NT2/D1 (cell line): ENCODE measurements at regions not wholly inside any gene's neighbourhood (a gene's known extent, or its start where the extent isn't known, plus 50 kb on each side); places are given as distances from the start of the nearest gene placed in this dataset.

Experiments
- DNase-seq: peaks from one replicate; pipeline ENCODE4 v3.0.0-alpha.2; 2011; ENCODE audit warnings: low read depth, low spot score
- H3K27me3 ChIP-seq: 2 replicates; pipeline ENCODE4 v1.6.0; 2011; ENCODE audit warnings: mild to moderate bottlenecking; ENCODE audit not compliant: insufficient read length, insufficient read depth
- H3K36me3 ChIP-seq: 2 replicates; pipeline ENCODE4 v1.6.1; 2011; ENCODE audit warnings: mild to moderate bottlenecking, low read length, mixed read lengths; ENCODE audit not compliant: insufficient read depth, insufficient read length
- H3K4me1 ChIP-seq: 2 replicates; pipeline ENCODE4 v1.5.1; 2011; ENCODE audit not compliant: insufficient read depth, insufficient read length
- H3K4me3 ChIP-seq: 2 replicates; pipeline ENCODE4 v1.5.1; 2011; ENCODE audit warnings: low read depth; ENCODE audit not compliant: insufficient read length
- H3K9ac ChIP-seq: 2 replicates; pipeline ENCODE4 v1.6.0; 2011; ENCODE audit warnings: low read depth; ENCODE audit not compliant: insufficient read length
- H3K9me3 ChIP-seq: 2 replicates; pipeline ENCODE4 v1.5.1; 2011; ENCODE audit warnings: mild to moderate bottlenecking, low read length; ENCODE audit not compliant: insufficient read depth
- SUZ12 ChIP-seq: IDR thresholded peaks from 2 replicates; pipeline ENCODE4 v1.6.1; 2011; ENCODE audit not compliant: insufficient read length, insufficient read depth; ENCODE audit errors: extremely low read depth
- YY1 ChIP-seq: IDR thresholded peaks from 2 replicates; pipeline ENCODE4 v1.6.1; 2011; ENCODE audit not compliant: insufficient read length, insufficient read depth
- ZNF274 ChIP-seq: IDR thresholded peaks from 2 replicates; pipeline ENCODE4 v1.6.1; 2011; ENCODE audit warnings: mild to moderate bottlenecking, low read depth, low read length

DNA sequence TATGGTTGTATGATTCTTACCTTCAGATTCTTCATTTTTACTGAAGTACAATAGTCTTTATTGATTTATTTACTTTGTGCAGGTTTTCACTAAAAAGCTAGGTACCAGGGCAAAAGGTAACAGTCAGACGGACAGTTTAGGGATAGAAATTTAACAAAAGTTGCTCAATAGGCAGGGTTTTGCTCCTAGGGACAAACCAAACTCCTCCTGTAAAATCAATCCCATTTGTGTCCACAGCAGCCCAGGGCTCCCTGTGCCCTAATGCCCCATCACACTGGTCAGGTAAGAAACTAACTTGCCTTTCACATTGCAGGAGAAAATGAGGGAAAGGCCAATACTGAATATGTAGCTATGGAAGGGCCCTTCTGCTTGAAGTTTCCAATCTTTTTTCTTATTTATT lies 410.9 kb downstream of the EPHA4 start:
- H3K4me3 ChIP-seq: no peak overlapping the region
- no peak for DNase-seq
- no peak for TF ChIP-seq YY1
- TF ChIP-seq SUZ12: no peak
- no peak for TF ChIP-seq ZNF274

GRCh38 chr2:221166292-221166691 lies 405.8 kb downstream of the EPHA4 start:
- H3K4me3 ChIP-seq: no peak overlapping the region
- no peaks in the 10 kb centered on the region for H3K36me3 ChIP-seq
- H3K9ac ChIP-seq: no peak overlapping the region
- TF ChIP-seq ZNF274 (no peak), YY1 (no peak), SUZ12 (no peak)
- H3K4me1 ChIP-seq: no peaks in the 10 kb centered on the region
- DNase-seq: no peak
- no peaks in the 10 kb centered on the region for H3K27me3 ChIP-seq
- H3K9me3 ChIP-seq: no peaks in the 10 kb centered on the region

More for the DNA sequence above, 410.9 kb downstream of the EPHA4 start:
- Histone ChIP-seq H3K27me3 (no peaks in the 10 kb centered on the region), H3K9me3 (no peaks in the 10 kb centered on the region), H3K36me3 (no peaks in the 10 kb centered on the region), H3K9ac (no peak overlapping the region), H3K4me1 (no peaks in the 10 kb centered on the region)

DNA sequence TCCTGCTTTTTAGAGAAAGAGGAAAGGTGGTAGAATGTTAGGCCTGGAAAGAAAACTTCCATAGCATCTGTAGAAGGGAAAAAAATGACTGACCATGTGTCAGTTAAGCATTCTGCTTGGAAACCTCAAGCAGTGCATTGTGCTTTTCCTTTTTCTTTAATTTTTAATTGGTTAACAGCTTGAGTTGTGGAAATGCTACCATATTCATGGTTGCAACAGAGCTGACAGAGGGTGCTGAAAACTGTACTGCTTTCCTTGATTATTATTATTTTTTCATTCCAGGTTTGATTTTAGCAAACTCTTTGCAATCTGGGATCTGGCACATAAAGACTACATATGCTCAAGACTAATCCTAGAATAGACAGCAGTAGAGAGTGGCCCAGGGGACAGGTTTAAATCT lies 404.5 kb downstream of the EPHA4 start:
- no peak for TF ChIP-seq YY1
- TF ChIP-seq ZNF274: no peak
- no peak for TF ChIP-seq SUZ12

DNA sequence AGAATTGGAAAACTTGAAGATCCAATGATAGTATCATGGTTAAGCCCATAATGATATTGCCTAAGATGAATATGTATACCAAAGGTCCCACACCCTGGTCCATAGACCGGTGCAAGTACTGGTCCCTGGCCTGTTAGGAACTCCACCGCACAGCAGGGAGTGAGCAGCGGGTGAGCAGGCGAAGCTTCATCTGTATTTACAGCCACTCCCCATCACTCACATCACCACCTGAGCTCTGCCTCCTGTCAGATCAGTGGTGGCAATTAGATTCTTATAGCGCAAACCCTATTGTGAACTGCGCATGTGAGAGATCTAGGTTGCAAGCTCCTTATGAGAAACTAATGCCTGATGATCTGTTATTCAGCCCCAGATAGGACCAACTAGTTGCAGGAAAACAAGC lies 402.4 kb downstream of the EPHA4 start:
- no peak overlapping the region for H3K4me3 ChIP-seq
- no peaks in the 10 kb centered on the region for H3K36me3 ChIP-seq
- H3K4me1 ChIP-seq: no peaks in the 10 kb centered on the region
- H3K9me3 ChIP-seq: no peaks in the 10 kb centered on the region
- TF ChIP-seq YY1: no peak
- H3K9ac ChIP-seq: no peak overlapping the region
- no peak for DNase-seq
- no peaks in the 10 kb centered on the region for H3K27me3 ChIP-seq

More for the DNA sequence above, 404.5 kb downstream of the EPHA4 start:
- H3K4me3 ChIP-seq: no peak overlapping the region
- H3K9me3 ChIP-seq: no peaks in the 10 kb centered on the region
- H3K9ac ChIP-seq: no peak overlapping the region
- no peak for DNase-seq
- H3K4me1 ChIP-seq: no peaks in the 10 kb centered on the region
- H3K36me3 ChIP-seq: no peaks in the 10 kb centered on the region
- no peaks in the 10 kb centered on the region for H3K27me3 ChIP-seq

- Histone ChIP-seq H3K9me3 (no peaks in the 10 kb centered on the region), H3K36me3 (no peaks in the 10 kb centered on the region), H3K9ac (no peak overlapping the region), H3K27me3 (no peaks in the 10 kb centered on the region), H3K4me1 (no peaks in the 10 kb centered on the region), H3K4me3 (no peak overlapping the region)
- no peak for DNase-seq
- TF ChIP-seq ZNF274 (no peak), YY1 (no peak)
Measured at GRCh38 chr2:221170548-221170947, 401.6 kb downstream of the EPHA4 start.

GRCh38 chr2:221176667-221177066 lies 395.4 kb downstream of the EPHA4 start:
- Histone ChIP-seq H3K27me3 (no peaks in the 10 kb centered on the region), H3K4me1 (no peaks in the 10 kb centered on the region), H3K36me3 (no peaks in the 10 kb centered on the region), H3K9ac (no peak overlapping the region), H3K4me3 (no peak overlapping the region), H3K9me3 (no peaks in the 10 kb centered on the region)
- DNase-seq: no peak
- TF ChIP-seq SUZ12 (no peak), YY1 (no peak), ZNF274 (no peak)

- H3K36me3 ChIP-seq: no peaks in the 10 kb centered on the region
- no peak overlapping the region for H3K9ac ChIP-seq
- H3K4me3 ChIP-seq: no peak overlapping the region
- DNase-seq: no peak
- H3K9me3 ChIP-seq: no peaks in the 10 kb centered on the region
- no peaks in the 10 kb centered on the region for H3K4me1 ChIP-seq
- no peaks in the 10 kb centered on the region for H3K27me3 ChIP-seq
- TF ChIP-seq ZNF274 (no peak), SUZ12 (no peak), YY1 (no peak)
Measured at GRCh38 chr2:221178139-221178538, 394.0 kb downstream of the EPHA4 start.

DNA sequence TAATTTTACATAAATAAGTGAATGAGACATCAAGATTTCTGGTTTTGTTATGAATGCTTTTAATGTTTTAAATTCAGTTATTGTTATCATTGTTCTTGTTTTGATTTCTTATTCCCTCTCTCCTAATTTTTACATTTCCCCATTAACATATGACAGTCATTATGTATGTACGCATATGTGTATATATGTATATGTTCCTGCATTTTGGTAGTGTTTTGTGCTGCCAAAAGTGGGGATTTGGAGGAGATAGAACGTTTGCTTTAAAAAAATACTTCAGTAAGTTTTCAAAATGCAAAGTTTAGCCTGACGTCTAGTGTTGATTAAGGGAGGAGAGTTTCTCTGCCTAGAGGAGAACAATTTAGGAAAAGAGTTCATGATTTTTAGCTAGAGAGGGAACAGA lies 385.2 kb downstream of the EPHA4 start:
- H3K4me3 ChIP-seq: no peak overlapping the region

More for the DNA sequence above, 385.2 kb downstream of the EPHA4 start:
- Histone ChIP-seq H3K4me1 (no peaks in the 10 kb centered on the region), H3K9ac (no peak overlapping the region), H3K36me3 (no peaks in the 10 kb centered on the region), H3K27me3 (no peaks in the 10 kb centered on the region), H3K9me3 (no peaks in the 10 kb centered on the region)
- TF ChIP-seq ZNF274: no peak
- no peak for TF ChIP-seq YY1
- no peak for TF ChIP-seq SUZ12
- no peak for DNase-seq
